HepG2 (cell line): ENCODE measurements at regions not wholly inside any gene's neighbourhood (a gene's known extent, or its start where the extent isn't known, plus 50 kb on each side); places are given as distances from the start of the nearest gene placed in this dataset.
"Not testable (repeated sequence)": the region's sequence is repeated elsewhere in the genome, so short reads cannot be mapped to it uniquely, and the experiment has no call there.

Experiments
- ATAC-seq: fragments of 200-7000 bp; cut with Tn5 transposase; 3 replicates; pipeline ENCODE4 v1.9.1; 2020; ENCODE audit warnings: mild to moderate bottlenecking, moderate library complexity
- BruUV-seq: library from RNA; stranded (reverse); fragments of 400-500 nt; replicated peaks from 2 replicates; lab custom pipeline; 2021; lab: Mats Ljungman, UMichigan
- CTCF ChIA-PET: fragments of 300-600 bp; formaldehyde crosslinking; extraction: SDS; loops from one replicate; lab custom pipeline; 2021; ENCODE audit warnings: low total read pairs, inconsistent platforms, low intra/inter-chr PET ratio; lab: Yijun Ruan, JAX
- POLR2A ChIA-PET: fragments of 350-600 bp; sonication (Branson Sonifier 250); formaldehyde crosslinking; loops from one replicate; lab custom pipeline; 2020; ENCODE audit warnings: antibody characterized with exemption, inconsistent platforms; lab: Yijun Ruan, JAX
- DNase-seq: peaks from one replicate; pipeline ENCODE4 v3.0.0-alpha.2; 2015; ENCODE audit warnings: low spot score
- FAIRE-seq: peaks from 3 replicates; lab custom pipeline; 2011; peaks lifted over from hg19 to GRCh38; lab: Jason Lieb, UNC
- H2AFZ ChIP-seq: one replicate; pipeline ENCODE4 v1.6.1; 2011; ENCODE audit warnings: low read length, inconsistent platforms
- H3K27ac ChIP-seq: fragments of 300-600 bp; 3 replicates; pipeline ENCODE4 v1.8.0; 2011; ENCODE audit warnings: mixed run types, mild to moderate bottlenecking, mixed read lengths, low read length, inconsistent platforms; ENCODE audit not compliant: insufficient read depth; ENCODE audit errors: extremely low read length
- H3K27me3 ChIP-seq, 2 experiments: fragments of 200-600 bp in 1 of 2; 2 replicates in 1 of 2; 3 replicates in 1 of 2; pipeline versions ENCODE4 v1.6.0 to v1.8.0; 2011; ENCODE audit warnings: low read length in 2 of 2, mild to moderate bottlenecking in 2 of 2, moderate library complexity in 2 of 2, inconsistent platforms in 1 of 2; ENCODE audit not compliant: insufficient read depth in 2 of 2, control insufficient read depth in 1 of 2
- H3K36me3 ChIP-seq, 2 experiments: fragments of 200-600 bp in 1 of 2; replicated peaks in 1 of 2; 2 replicates in 1 of 2; 3 replicates in 1 of 2; pipeline versions ENCODE4 v1.5.1 to v1.8.0; 2011; ENCODE audit warnings: low read length in 2 of 2, inconsistent platforms in 1 of 2; ENCODE audit not compliant: insufficient read depth in 2 of 2, control insufficient read depth in 1 of 2
- H3K4me1 ChIP-seq: 2 replicates; pipeline ENCODE4 v1.5.1; 2012; ENCODE audit warnings: low read length, inconsistent platforms; ENCODE audit not compliant: insufficient read depth
- H3K4me2 ChIP-seq: 2 replicates; pipeline ENCODE4 v1.6.0; 2011; ENCODE audit warnings: low read depth, low read length, inconsistent platforms
- H3K4me3 ChIP-seq, 3 experiments: fragments of 200-600 bp in 1 of 3; sonication (generic), shearing (Covaris generic) in 1 of 3; replicated peaks in 1 of 3; 2 replicates each; pipeline ENCODE4 v1.5.1; 2011 to 2016; ENCODE audit warnings: low read length in 3 of 3, inconsistent platforms in 2 of 3, low read depth in 2 of 3, mild to moderate bottlenecking in 2 of 3, control low read depth in 1 of 3, mixed read lengths in 1 of 3; ENCODE audit not compliant: insufficient read depth in 1 of 3
- H3K79me2 ChIP-seq: one replicate; pipeline ENCODE4 v1.6.1; 2011; ENCODE audit warnings: low read length, inconsistent platforms; ENCODE audit not compliant: insufficient read depth
- H3K9ac ChIP-seq: 2 replicates; pipeline ENCODE4 v1.6.0; 2011; ENCODE audit warnings: mild to moderate bottlenecking, low read depth, low read length, inconsistent platforms; ENCODE audit not compliant: insufficient read depth
- H3K9me3 ChIP-seq: 2 replicates; pipeline ENCODE4 v1.5.1; 2012; ENCODE audit warnings: mild to moderate bottlenecking, low read length
- H4K20me1 ChIP-seq: 2 replicates; pipeline ENCODE4 v1.6.0; 2011; ENCODE audit warnings: inconsistent platforms, mild to moderate bottlenecking, low read length, moderate library complexity; ENCODE audit not compliant: insufficient read depth
- CEBPG ChIP-seq: IDR thresholded peaks from 2 replicates; pipeline ENCODE4 v1.6.1; 2016
- GABPA ChIP-seq, 2 experiments: IDR thresholded peaks; 2 replicates each; pipeline ENCODE4 v1.6.1; 2011 to 2016; ENCODE audit warnings: low read depth in 2 of 2, low read length in 1 of 2, missing biosample characterization in 1 of 2, missing genetic modification characterization in 1 of 2
- GABPB1 ChIP-seq: IDR thresholded peaks from 2 replicates; pipeline ENCODE4 v1.6.1; 2016; ENCODE audit warnings: mild to moderate bottlenecking, missing genetic modification reagents, moderate library complexity, missing compliant biosample characterization
- MAFF ChIP-seq: IDR thresholded peaks from 2 replicates; pipeline ENCODE4 v1.6.1; 2011; ENCODE audit warnings: low read depth, low read length, improper control_type of control experiment
- MAFK ChIP-seq, 2 experiments: IDR thresholded peaks in 1 of 2; conservative IDR thresholded peaks in 1 of 2; 2 replicates each; pipeline ENCODE4 v1.6.1; 2011; ENCODE audit warnings: improper control_type of control experiment in 2 of 2, low read length in 2 of 2
- MAX ChIP-seq: IDR thresholded peaks from 2 replicates; pipeline ENCODE4 v1.6.1; 2012; ENCODE audit warnings: inconsistent platforms
- POGZ ChIP-seq: sonication (generic); formaldehyde crosslinking; IDR thresholded peaks from 2 replicates; pipeline ENCODE4 v1.4.0; 2020; ENCODE audit warnings: mild to moderate bottlenecking, missing genetic modification reagents
- RBAK ChIP-seq: sonication (generic); formaldehyde crosslinking; IDR thresholded peaks from 2 replicates; pipeline ENCODE4 v1.5.1; 2020; ENCODE audit warnings: mild to moderate bottlenecking, missing genetic modification reagents
- TARDBP ChIP-seq: sonication (generic); formaldehyde crosslinking; IDR thresholded peaks from 2 replicates; pipeline ENCODE4 v1.8.0; 2022; ENCODE audit warnings: mild to moderate bottlenecking, missing genetic modification reagents
- TBX3 ChIP-seq: fragments of 450-650 bp; IDR thresholded peaks from 2 replicates; pipeline ENCODE4 v1.6.1; 2017; ENCODE audit warnings: antibody characterized with exemption, mild to moderate bottlenecking, inconsistent platforms, borderline replicate concordance
- ZMYM4 ChIP-seq: sonication (generic); formaldehyde crosslinking; IDR thresholded peaks from 2 replicates; pipeline ENCODE4 v1.8.1; 2023; ENCODE audit warnings: mild to moderate bottlenecking, missing genetic modification reagents
- WGBS: methylation state at CpG from one replicate; pipeline ENCODE4 v1.1.6; 2017; ENCODE audit warnings: low lambda C conversion rate; 5-methylcytosine and 5-hydroxymethylcytosine counted together
- in situ Hi-C: cut with HindIII; loops from 2 replicates; pipeline ENCODE4 v1.10.0; 2017; ENCODE audit warnings: low pct_unique_long_range_greater_than_20kb; ENCODE audit not compliant: extremely low pct_ligation_motif_present
- intact Hi-C: fragments of 100-400 bp; cut with micrococcal nuclease; formaldehyde crosslinking; loops from one replicate; pipeline ENCODE4 v1.10.0; 2022; ENCODE audit not compliant: unreplicated experiment

DNA sequence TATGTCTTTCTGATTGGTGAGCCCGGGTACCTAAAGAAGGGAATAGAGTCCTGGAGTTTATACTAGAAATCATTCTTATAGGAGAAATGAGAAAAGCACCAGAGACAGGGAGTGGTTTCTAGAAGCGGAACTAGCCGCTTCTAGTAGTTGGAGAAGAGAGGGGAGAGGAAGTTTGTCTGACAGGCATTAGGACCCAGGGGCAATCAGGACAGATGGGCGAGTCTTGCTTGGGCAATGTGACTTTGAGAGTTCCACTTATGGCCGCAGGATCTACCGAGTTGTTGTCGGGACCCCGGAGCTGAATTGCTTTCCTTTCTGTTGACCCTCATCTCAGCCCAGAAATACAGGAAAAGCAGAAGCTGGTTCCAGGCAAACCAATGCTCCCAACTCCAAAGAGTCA, 596.8 kb upstream of the CNTN5 start:
- H3K27ac ChIP-seq: no peak overlapping the region
- peak overlapping the region; percentile 37 for H3K4me2 ChIP-seq
- no peaks in the 10 kb centered on the region for H3K79me2 ChIP-seq
- intact Hi-C loops: no loop called here
- DNase-seq (no peak), ATAC-seq (peak; percentile 56; the same call in 2 of the 3 replicates), FAIRE-seq (no peak)
- ChIA-PET CTCF (no interaction called here), POLR2A (no interaction called here)
- no peak for TF ChIP-seq TBX3
- TF ChIP-seq POGZ (CRISPR knock-in tag): 0 out of 2 replicates have a peak, but pooled peaks have one; percentile 22
- TF ChIP-seq MAX: 0 out of 2 replicates have a peak, but pooled peaks have one; percentile 19
- no peak for TF ChIP-seq CEBPG (CRISPR knock-in tag)
- TF ChIP-seq TARDBP (CRISPR knock-in tag): no peak
- no peak for TF ChIP-seq GABPA (IDR thresholded peaks at IDR 0.05; ENCODE audit: low read depth, low read length)
- peak; percentile 44; the same call in 1 of the 2 replicates for TF ChIP-seq GABPA (CRISPR knock-in tag; IDR thresholded peaks at IDR 0.05; ENCODE audit: low read depth)
- peak; percentile 26; the same call in 1 of the 2 replicates for TF ChIP-seq GABPB1 (CRISPR knock-in tag)
- TF ChIP-seq RBAK (CRISPR knock-in tag): no peak
- TF ChIP-seq ZMYM4: peak; percentile 52; the same call in 1 of the 2 replicates
- no peak overlapping the region; a peak in 1 of 6 replicates for H3K4me3 ChIP-seq
- no peaks in the 10 kb centered on the region for H4K20me1 ChIP-seq
- WGBS: 9% methylated on average over 4 of the region's 8 CpGs
- no peaks in the 10 kb centered on the region for H3K4me1 ChIP-seq
- H3K36me3 ChIP-seq: no peaks in the 10 kb centered on the region
- BruUV-seq: no TSS peak
- no peak overlapping the region for H3K9ac ChIP-seq
- no peak overlapping the region for H2AFZ ChIP-seq
- in situ Hi-C loops: no loop called here
- H3K27me3 ChIP-seq: no peaks in the 10 kb centered on the region
- H3K9me3 ChIP-seq: peaks cover 23% of the 10 kb centered on the region

- H3K4me3 ChIP-seq, H3K9ac ChIP-seq, H3K79me2 ChIP-seq, intact Hi-C loops, H3K27ac ChIP-seq, BruUV-seq, POLR2A ChIA-PET, H4K20me1 ChIP-seq, H3K4me2 ChIP-seq, H3K4me1 ChIP-seq, H3K36me3 ChIP-seq, H2AFZ ChIP-seq: not testable (repeated sequence)
- 14% methylated on average over 2 of the region's 3 CpGs for WGBS
- TF ChIP-seq MAFK (conservative IDR thresholded peaks at IDR 0.05 in 1 of 2, IDR thresholded peaks at IDR 0.05 in 1 of 2; ENCODE audit: low read length in 2 of 2) (peak; percentile 51 to 56; a peak in 3 of 4 replicates), MAFF (peak; percentile 62; the same call in 1 of the 2 replicates)
- TF ChIP-seq, all 625 proteins: peak for 2; not testable (repeated sequence) for 623
- H3K9me3 ChIP-seq: peaks cover 27% of the 10 kb centered on the region
- DNase-seq, ATAC-seq, H3K27me3 ChIP-seq, CTCF ChIA-PET, in situ Hi-C loops, FAIRE-seq: not testable (repeated sequence)
These were observed 596.0 kb upstream of the CNTN5 start for GRCh38 chr11:98424773-98425172.
